K562 (cell line): ENCODE measurements at regions not wholly inside any gene's neighbourhood (a gene's known extent, or its start where the extent isn't known, plus 50 kb on each side); places are given as distances from the start of the nearest gene placed in this dataset.

Experiments used
- ATAC-seq: fragments of 200-7000 bp; cut with Tn5 transposase; 3 replicates; pipeline ENCODE4 v1.9.1; 2020; ENCODE audit warnings: moderate library complexity
- BruUV-seq: library from RNA; stranded (reverse); fragments of 400-500 nt; replicated peaks from 2 replicates; lab custom pipeline; 2021; lab: Mats Ljungman, UMichigan
- CTCF ChIA-PET: fragments of 300-600 bp; formaldehyde crosslinking; extraction: SDS; loops from one replicate; lab custom pipeline; 2021; ENCODE audit warnings: low intra/inter-chr PET ratio; lab: Yijun Ruan, JAX
- POLR2A ChIA-PET: fragments of 300-600, 350-650 bp; sonication (Branson Sonifier 250); formaldehyde crosslinking; extraction: SDS; loops from one replicate; lab custom pipeline; 2021; ENCODE audit warnings: antibody characterized with exemption, inconsistent platforms; lab: Yijun Ruan, JAX
- DNase-seq, 4 experiments: peaks; one replicate each; pipeline versions ENCODE4 v3.0.0 to v3.0.0-alpha.2; 2011 to 2018; ENCODE audit warnings: low spot score in 3 of 4, mixed read lengths in 3 of 4; ENCODE audit errors: extremely low read depth in 1 of 4
- FAIRE-seq: peaks from 2 replicates; lab custom pipeline; 2011; peaks lifted over from hg19 to GRCh38; lab: Jason Lieb, UNC
- H2AFZ ChIP-seq: 2 replicates; pipeline ENCODE4 v1.6.0; 2011; ENCODE audit warnings: low read depth, low read length, control low read depth, inconsistent platforms
- H3K27ac ChIP-seq: fragments of 200-600 bp; 3 replicates; pipeline ENCODE4 v1.8.0; 2011; ENCODE audit warnings: low read depth, mild to moderate bottlenecking, control low read depth, inconsistent platforms, low read length, moderate library complexity, mixed read lengths; ENCODE audit errors: extremely low read depth
- H3K27me3 ChIP-seq, 2 experiments: fragments of 300-600 bp in 1 of 2; 2 replicates in 1 of 2; 3 replicates in 1 of 2; pipeline versions ENCODE4 v1.6.0 to v1.8.0; 2011; ENCODE audit warnings: inconsistent platforms in 2 of 2, low read length in 2 of 2, mild to moderate bottlenecking in 1 of 2, mixed read lengths in 1 of 2, moderate library complexity in 1 of 2; ENCODE audit not compliant: control insufficient read depth in 2 of 2, insufficient read depth in 2 of 2
- H3K36me3 ChIP-seq: fragments of 300-600 bp; 3 replicates; pipeline ENCODE4 v1.8.0; 2011; ENCODE audit warnings: mild to moderate bottlenecking, low read length, inconsistent platforms; ENCODE audit not compliant: control insufficient read depth, insufficient read depth
- H3K4me1 ChIP-seq, 2 experiments: fragments of 200-600 bp in 1 of 2; replicated peaks in 1 of 2; 2 replicates in 1 of 2; 3 replicates in 1 of 2; pipeline versions ENCODE4 v1.5.1 to v1.8.0; 2011; ENCODE audit warnings: inconsistent platforms in 2 of 2, low read length in 2 of 2, mild to moderate bottlenecking in 1 of 2, mixed read lengths in 1 of 2, moderate library complexity in 1 of 2; ENCODE audit not compliant: control insufficient read depth in 2 of 2, insufficient read depth in 2 of 2
- H3K4me2 ChIP-seq: 2 replicates; pipeline ENCODE4 v1.6.1; 2011; ENCODE audit warnings: low read length, control low read depth, inconsistent platforms, mixed read lengths; ENCODE audit not compliant: insufficient read depth
- H3K4me3 ChIP-seq: fragments of 200-600 bp; sonication (generic), shearing (Covaris generic); 2 replicates; pipeline ENCODE4 v1.5.1; 2016; ENCODE audit warnings: control low read depth, inconsistent platforms
- H3K79me2 ChIP-seq: fragments of 200-600 bp; 3 replicates; pipeline ENCODE4 v1.8.0; 2011; ENCODE audit warnings: low read length, inconsistent platforms; ENCODE audit not compliant: control insufficient read depth, insufficient read depth
- H3K9ac ChIP-seq, 2 experiments: 2 replicates each; pipeline versions ENCODE4 v1.6.0 to v1.6.1; 2011; ENCODE audit warnings: low read depth in 2 of 2, low read length in 2 of 2, control low read depth in 1 of 2, inconsistent platforms in 1 of 2, mild to moderate bottlenecking in 1 of 2, mixed read lengths in 1 of 2; ENCODE audit not compliant: insufficient read depth in 1 of 2
- H3K9me1 ChIP-seq: one replicate; pipeline ENCODE4 v1.6.0; 2011; ENCODE audit warnings: inconsistent platforms, mild to moderate bottlenecking, low read length, moderate library complexity; ENCODE audit not compliant: control insufficient read depth, insufficient read depth
- H3K9me3 ChIP-seq: replicated peaks from 2 replicates; pipeline ENCODE4 v1.5.1; 2011; ENCODE audit warnings: low read depth, low read length, inconsistent platforms; ENCODE audit not compliant: control insufficient read depth, insufficient read depth
- H4K20me1 ChIP-seq: replicated peaks from 2 replicates; pipeline ENCODE4 v1.6.1; 2011; ENCODE audit warnings: low read length, inconsistent platforms, mixed read lengths; ENCODE audit not compliant: control insufficient read depth, insufficient read depth
- CHCHD3 ChIP-seq: fragments of 250-450 bp; sonication (Bioruptor Pico); IDR thresholded peaks from 2 replicates; pipeline ENCODE4 v2.1.2; 2022; ENCODE audit warnings: mild to moderate bottlenecking
- CTBP1 ChIP-seq: fragments of 450-650 bp; IDR thresholded peaks from 2 replicates; pipeline ENCODE4 v1.6.1; 2016; ENCODE audit warnings: borderline replicate concordance
- GATAD2B ChIP-seq: fragments of 450-650 bp; IDR thresholded peaks from 2 replicates; pipeline ENCODE4 v1.6.1; 2017; ENCODE audit warnings: mild to moderate bottlenecking, borderline replicate concordance
- MECOM ChIP-seq: fragments of 250-450 bp; sonication (Bioruptor Pico); IDR thresholded peaks from 2 replicates; pipeline ENCODE4 v1.8.0; 2022; ENCODE audit warnings: inconsistent platforms
- NELFE ChIP-seq: IDR thresholded peaks from 2 replicates; pipeline ENCODE4 v1.6.1; 2011; ENCODE audit warnings: mild to moderate bottlenecking; ENCODE audit not compliant: insufficient read depth, insufficient read length
- TARDBP ChIP-seq: fragments of 450-650 bp; IDR thresholded peaks from 2 replicates; pipeline ENCODE4 v1.6.1; 2016
- ZKSCAN1 ChIP-seq: fragments of 150-350 bp; IDR thresholded peaks from 2 replicates; pipeline ENCODE4 v1.6.1; 2016; ENCODE audit warnings: low read depth, low read length
- ZNF121 ChIP-seq: sonication (generic); formaldehyde crosslinking; conservative IDR thresholded peaks from 2 replicates; pipeline ENCODE4 v1.8.0; 2022; ENCODE audit warnings: missing genetic modification reagents
- ZNF23 ChIP-seq: fragments of 250-450 bp; sonication (Bioruptor Pico); IDR thresholded peaks from 2 replicates; pipeline ENCODE4 v1.4.0; 2020; ENCODE audit warnings: mild to moderate bottlenecking
- ZNF644 ChIP-seq: fragments of 200-800 bp; sonication (Bioruptor generic); IDR thresholded peaks from 2 replicates; pipeline ENCODE4 v1.6.1; 2016; ENCODE audit warnings: low read depth, missing genetic modification characterization, missing compliant biosample characterization
- WGBS: fragments of 100-300 bp; shearing (Covaris generic); methylation state at CpG from one replicate; pipeline ENCODE4 v1.1.6; 2016; ENCODE audit warnings: low coverage, mixed read lengths; ENCODE audit not compliant: insufficient coverage; ENCODE audit errors: missing lambda C conversion rate; 5-methylcytosine and 5-hydroxymethylcytosine counted together
- in situ Hi-C: fragments of 300-500 bp; cut with MboI; formaldehyde crosslinking; loops from 4 replicates; pipeline ENCODE4 v1.15.0; 2018; ENCODE audit warnings: inconsistent platforms, mixed read lengths
- intact Hi-C: fragments of 100-400 bp; cut with micrococcal nuclease; formaldehyde crosslinking; loops from 2 replicates; pipeline ENCODE4 v1.14.2; 2022
- TF ChIP-seq, protein P1 (sequence below): sonication (generic); formaldehyde crosslinking; IDR thresholded peaks from 2 replicates; pipeline ENCODE4 v1.8.1; 2022; ENCODE audit warnings: missing genetic modification reagents
- TF ChIP-seq, protein P2 (sequence below): fragments of 450-650 bp; IDR thresholded peaks from 2 replicates; pipeline ENCODE4 v1.6.1; 2016; ENCODE audit warnings: missing biosample characterization, missing genetic modification characterization
- TF ChIP-seq, protein P3 (sequence below): fragments of 250-450 bp; sonication (Bioruptor Pico); IDR thresholded peaks from 2 replicates; pipeline ENCODE4 v1.4.0; 2020; ENCODE audit warnings: borderline replicate concordance

DNA sequence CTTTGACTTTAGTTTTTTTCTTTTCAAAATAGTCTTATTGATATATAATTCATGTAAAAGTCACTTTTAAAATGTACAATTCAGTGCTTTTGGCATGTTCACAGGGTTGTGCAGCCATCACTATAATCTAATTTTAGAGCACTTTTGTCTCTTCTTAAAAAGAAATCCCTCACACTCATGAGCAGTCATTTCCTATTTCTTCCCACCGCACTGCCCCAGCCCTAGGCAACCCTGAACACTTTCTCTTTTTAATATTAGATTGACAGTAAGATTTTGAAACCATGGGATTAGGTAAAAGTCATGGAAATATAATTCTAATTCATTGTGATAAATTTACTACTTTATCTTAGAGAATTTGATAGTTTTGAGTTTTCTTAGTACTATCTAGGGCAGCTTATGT lies 309.4 kb downstream of the UTRN start:
- Histone ChIP-seq H4K20me1 (no peaks in the 10 kb centered on the region), H3K36me3 (no peaks in the 10 kb centered on the region), H3K9me3 (no peaks in the 10 kb centered on the region), H3K9ac (no peak overlapping the region), H2AFZ (no peak overlapping the region), H3K4me3 (no peak overlapping the region), H3K79me2 (no peaks in the 10 kb centered on the region), H3K27me3 (no peaks in the 10 kb centered on the region), H3K4me2 (no peak overlapping the region), H3K4me1 (no peaks in the 10 kb centered on the region; a peak in 1 of 5 replicates), H3K27ac (no peak overlapping the region), H3K9me1 (no peaks in the 10 kb centered on the region)
- ATAC-seq (no peak), FAIRE-seq (no peak), DNase-seq (no peak)
- in situ Hi-C loops (loop anchor here (25.0 kb wide), 1 partner anchor 1043 kb away; no protein-coding TSS in a partner anchor), intact Hi-C loops (no loop called here)
- ChIA-PET CTCF (interaction anchor here (0.5 kb wide), 1 partner anchor 620 kb away, joined by 4 read pairs; no protein-coding TSS in a partner anchor), POLR2A (no interaction called here)
- WGBS = 24% methylated on average over 1 of the region's 1 CpG
- TF ChIP-seq ZKSCAN1 = no peak
- TF ChIP-seq ZNF644 (tag) = no peak
- no TSS peak for BruUV-seq

DNA sequence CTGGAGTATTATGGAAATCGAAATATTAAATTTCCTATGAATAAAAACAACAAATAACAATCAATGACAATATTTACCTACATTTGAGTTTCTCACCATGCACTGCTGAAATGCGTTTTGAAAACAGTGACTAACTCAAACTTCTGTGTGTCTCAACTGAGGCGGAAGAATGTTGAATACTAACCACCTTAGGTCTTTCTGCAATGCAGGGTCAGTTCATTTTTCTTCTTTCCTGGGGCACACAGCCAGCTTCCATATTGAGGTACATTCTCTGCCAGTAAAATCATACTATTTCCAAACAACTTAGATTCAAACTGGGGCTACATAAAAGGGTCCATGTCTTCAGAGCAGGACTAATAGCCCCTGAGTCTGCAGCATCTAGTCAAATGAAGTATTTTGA lies 310.1 kb downstream of the UTRN start:
- no peak for FAIRE-seq
- no peak for ATAC-seq
- Histone ChIP-seq H3K9me1 (no peaks in the 10 kb centered on the region), H3K36me3 (no peaks in the 10 kb centered on the region), H3K27me3 (no peaks in the 10 kb centered on the region), H3K9me3 (no peaks in the 10 kb centered on the region), H3K4me3 (no peak overlapping the region), H4K20me1 (no peaks in the 10 kb centered on the region), H3K27ac (no peak overlapping the region), H2AFZ (no peak overlapping the region), H3K9ac (no peak overlapping the region), H3K79me2 (no peaks in the 10 kb centered on the region), H3K4me1 (no peaks in the 10 kb centered on the region; a peak in 1 of 5 replicates), H3K4me2 (no peak overlapping the region)
- no peak for DNase-seq
- no TSS peak for BruUV-seq
- in situ Hi-C loops (loop anchor here (25.0 kb wide), 1 partner anchor 1042 kb away; no protein-coding TSS in a partner anchor), intact Hi-C loops (no loop called here)
- ChIA-PET CTCF (no interaction called here), POLR2A (no interaction called here)
- 28% methylated on average over 3 of the region's 3 CpGs for WGBS
- TF ChIP-seq ZNF121 (no peak), GATAD2B (no peak), CTBP1 (no peak), MECOM (CRISPR knock-in tag) (no peak), NELFE (no peak), CHCHD3 (CRISPR knock-in tag) (no peak), ZNF23 (CRISPR knock-in tag) (no peak), TARDBP (no peak)
- TF ChIP-seq, protein P1, sequence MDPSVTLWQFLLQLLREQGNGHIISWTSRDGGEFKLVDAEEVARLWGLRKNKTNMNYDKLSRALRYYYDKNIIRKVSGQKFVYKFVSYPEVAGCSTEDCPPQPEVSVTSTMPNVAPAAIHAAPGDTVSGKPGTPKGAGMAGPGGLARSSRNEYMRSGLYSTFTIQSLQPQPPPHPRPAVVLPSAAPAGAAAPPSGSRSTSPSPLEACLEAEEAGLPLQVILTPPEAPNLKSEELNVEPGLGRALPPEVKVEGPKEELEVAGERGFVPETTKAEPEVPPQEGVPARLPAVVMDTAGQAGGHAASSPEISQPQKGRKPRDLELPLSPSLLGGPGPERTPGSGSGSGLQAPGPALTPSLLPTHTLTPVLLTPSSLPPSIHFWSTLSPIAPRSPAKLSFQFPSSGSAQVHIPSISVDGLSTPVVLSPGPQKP (CRISPR knock-in tag) = no peak
- TF ChIP-seq, protein P2, sequence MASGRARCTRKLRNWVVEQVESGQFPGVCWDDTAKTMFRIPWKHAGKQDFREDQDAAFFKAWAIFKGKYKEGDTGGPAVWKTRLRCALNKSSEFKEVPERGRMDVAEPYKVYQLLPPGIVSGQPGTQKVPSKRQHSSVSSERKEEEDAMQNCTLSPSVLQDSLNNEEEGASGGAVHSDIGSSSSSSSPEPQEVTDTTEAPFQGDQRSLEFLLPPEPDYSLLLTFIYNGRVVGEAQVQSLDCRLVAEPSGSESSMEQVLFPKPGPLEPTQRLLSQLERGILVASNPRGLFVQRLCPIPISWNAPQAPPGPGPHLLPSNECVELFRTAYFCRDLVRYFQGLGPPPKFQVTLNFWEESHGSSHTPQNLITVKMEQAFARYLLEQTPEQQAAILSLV = no peak
- TF ChIP-seq, protein P3, sequence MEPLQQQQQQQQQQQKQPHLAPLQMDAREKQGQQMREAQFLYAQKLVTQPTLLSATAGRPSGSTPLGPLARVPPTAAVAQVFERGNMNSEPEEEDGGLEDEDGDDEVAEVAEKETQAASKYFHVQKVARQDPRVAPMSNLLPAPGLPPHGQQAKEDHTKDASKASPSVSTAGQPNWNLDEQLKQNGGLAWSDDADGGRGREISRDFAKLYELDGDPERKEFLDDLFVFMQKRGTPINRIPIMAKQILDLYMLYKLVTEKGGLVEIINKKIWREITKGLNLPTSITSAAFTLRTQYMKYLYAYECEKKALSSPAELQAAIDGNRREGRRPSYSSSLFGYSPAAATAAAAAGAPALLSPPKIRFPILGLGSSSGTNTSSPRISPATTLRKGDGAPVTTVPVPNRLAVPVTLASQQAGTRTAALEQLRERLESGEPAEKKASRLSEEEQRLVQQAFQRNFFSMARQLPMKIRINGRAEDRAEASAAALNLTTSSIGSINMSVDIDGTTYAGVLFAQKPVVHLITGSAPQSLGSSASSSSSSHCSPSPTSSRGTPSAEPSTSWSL (CRISPR knock-in tag) = no peak
